WTC11 (cell line): ENCODE measurements at regions not wholly inside any gene's neighbourhood (a gene's known extent, or its start where the extent isn't known, plus 50 kb on each side); places are given as distances from the start of the nearest gene placed in this dataset.

ENCODE experiments used
- ATF2 ChIP-seq: sonication (generic); formaldehyde crosslinking; IDR thresholded peaks from 2 replicates; pipeline ENCODE4 v1.8.1; 2022; ENCODE audit warnings: low read depth, missing genetic modification reagents, borderline replicate concordance
- CTCF ChIP-seq: fragments of 200-600 bp; IDR thresholded peaks from 2 replicates; pipeline ENCODE4 v1.8.0; 2022; ENCODE audit warnings: antibody characterized with exemption
- ELF4 ChIP-seq: sonication (generic); formaldehyde crosslinking; IDR thresholded peaks from 2 replicates; pipeline ENCODE4 v1.8.1; 2022; ENCODE audit warnings: low read depth, mild to moderate bottlenecking, moderate library complexity, missing genetic modification reagents
- JAZF1 ChIP-seq: fragments of 250-450 bp; sonication (Bioruptor Pico); IDR thresholded peaks from 2 replicates; pipeline ENCODE4 v1.9.0; 2021; ENCODE audit warnings: moderate library complexity, mild to moderate bottlenecking, inconsistent platforms
- USF1 ChIP-seq: sonication (generic); formaldehyde crosslinking; IDR thresholded peaks from 2 replicates; pipeline ENCODE4 v1.8.0; 2022; ENCODE audit warnings: mild to moderate bottlenecking, missing genetic modification reagents

- TF ChIP-seq ATF2 (CRISPR knock-in tag) (no peak), CTCF (no peak), ELF4 (CRISPR knock-in tag) (no peak), JAZF1 (CRISPR knock-in tag) (no peak), USF1 (no peak)
Observed at GRCh38 chr6:156651486-156651885, 125.7 kb upstream of the ARID1B start.
